GM21619 (cell line): ENCODE measurements at regions not wholly inside any gene's neighbourhood (a gene's known extent, or its start where the extent isn't known, plus 50 kb on each side); places are given as distances from the start of the nearest gene placed in this dataset.

Experiments used
- ATAC-seq: cut with Tn5 transposase; IDR thresholded peaks from one replicate; pipeline ENCODE4 v1.9.1; 2021; ENCODE audit not compliant: unreplicated experiment

GRCh38 chr1:209402697-209403096 lies 180.8 kb upstream of the CAMK1G start:
- ATAC-seq: no peak

GRCh38 chr1:209403921-209404320 lies 179.6 kb upstream of the CAMK1G start:
- no peak for ATAC-seq

GRCh38 chr1:209404577-209404976 lies 178.9 kb upstream of the CAMK1G start:
- no peak for ATAC-seq

- no peak for ATAC-seq
These were observed 178.2 kb upstream of the CAMK1G start for GRCh38 chr1:209405183-209405814.

GRCh38 chr1:209406168-209406567 lies 177.3 kb upstream of the CAMK1G start:
- no peak for ATAC-seq

- no peak for ATAC-seq
These were observed 176.9 kb upstream of the CAMK1G start for GRCh38 chr1:209406595-209406994.

GRCh38 chr1:209409780-209410179 lies 173.7 kb upstream of the CAMK1G start:
- ATAC-seq: no peak

- no peak for ATAC-seq
These were observed 172.0 kb upstream of the CAMK1G start for GRCh38 chr1:209411491-209411929.

- no peak for ATAC-seq
These were observed 171.5 kb upstream of the CAMK1G start for GRCh38 chr1:209412036-209412435.

GRCh38 chr1:209412566-209412965 lies 170.9 kb upstream of the CAMK1G start:
- no peak for ATAC-seq

- ATAC-seq: no peak
These were observed 170.5 kb upstream of the CAMK1G start for GRCh38 chr1:209413062-209413461.

GRCh38 chr1:209414803-209415329 lies 168.6 kb upstream of the CAMK1G start:
- no peak for ATAC-seq

- ATAC-seq: no peak
These were observed 167.5 kb upstream of the CAMK1G start for GRCh38 chr1:209416039-209416438.

GRCh38 chr1:209416716-209417115 lies 166.8 kb upstream of the CAMK1G start:
- ATAC-seq: no peak

GRCh38 chr1:209417761-209418160 lies 165.8 kb upstream of the CAMK1G start:
- ATAC-seq: no peak

- ATAC-seq: no peak
These were observed 163.2 kb upstream of the CAMK1G start for GRCh38 chr1:209420276-209420675.

GRCh38 chr1:209421186-209421585 lies 162.3 kb upstream of the CAMK1G start:
- no peak for ATAC-seq

GRCh38 chr1:209421978-209422680 lies 161.4 kb upstream of the CAMK1G start:
- ATAC-seq: no peak

- ATAC-seq: no peak
These were observed 157.6 kb upstream of the CAMK1G start for GRCh38 chr1:209425959-209426358.

GRCh38 chr1:209427277-209427676 lies 156.2 kb upstream of the CAMK1G start:
- ATAC-seq: no peak

GRCh38 chr1:209427811-209428210 lies 155.7 kb upstream of the CAMK1G start:
- no peak for ATAC-seq

- ATAC-seq: no peak
These were observed 155.1 kb upstream of the CAMK1G start for GRCh38 chr1:209428241-209428921.
